NCI-H128 (cell line): ENCODE measurements at regions not wholly inside any gene's neighbourhood (a gene's known extent, or its start where the extent isn't known, plus 50 kb on each side); places are given as distances from the start of the nearest gene placed in this dataset.
A peak's percentile ranks its signal among the peaks of the same experiment; 100 is the strongest.
"Not testable (repeated sequence)": the region's sequence is repeated elsewhere in the genome, so short reads cannot be mapped to it uniquely, and the experiment has no call there.

Experiments
- DNase-seq: peaks from one replicate; lab custom pipeline; 2025; ENCODE audit not compliant: unreplicated experiment; lab: John Stamatoyannopoulos, UW

DNA sequence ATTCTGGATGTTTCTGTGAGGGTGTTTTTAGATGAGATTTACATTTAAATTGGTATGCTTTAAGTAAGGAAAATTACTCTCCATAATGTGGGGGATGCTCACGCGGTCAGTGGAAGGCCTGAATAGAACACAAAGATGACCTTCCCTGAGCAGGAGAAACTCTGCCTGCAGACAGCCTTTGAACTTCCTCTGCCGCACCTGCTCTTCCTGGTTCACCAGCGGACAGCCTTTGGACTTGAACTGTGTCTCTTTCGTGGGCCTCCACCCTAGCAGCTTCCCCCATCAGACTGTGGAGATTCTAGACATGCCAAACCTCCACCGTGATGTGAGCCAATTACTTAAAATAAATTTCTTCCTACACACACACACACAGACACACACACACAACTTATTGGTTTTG lies 210.7 kb downstream of the EFCAB11 start:
- DNase-seq: no peak

DNA sequence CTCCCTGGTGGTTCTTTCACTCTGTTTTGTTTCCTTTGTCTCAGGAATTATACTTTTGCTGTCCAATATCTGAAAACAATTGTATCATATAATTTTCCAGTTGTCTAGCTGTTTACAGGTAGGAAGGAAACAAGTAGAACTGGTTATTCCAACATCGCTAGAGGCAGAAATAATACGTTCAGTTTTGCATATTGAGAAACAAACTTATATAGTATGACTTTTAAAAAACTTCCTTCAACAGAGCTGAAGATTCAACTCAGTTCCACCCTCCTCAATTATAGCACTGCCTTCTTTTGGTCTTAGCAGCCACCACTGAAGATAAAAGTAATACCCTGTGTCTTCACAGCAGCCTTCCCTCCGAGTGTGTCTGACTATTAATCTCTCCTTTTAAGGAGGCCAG lies 214.3 kb downstream of the EFCAB11 start:
- no peak for DNase-seq

DNA sequence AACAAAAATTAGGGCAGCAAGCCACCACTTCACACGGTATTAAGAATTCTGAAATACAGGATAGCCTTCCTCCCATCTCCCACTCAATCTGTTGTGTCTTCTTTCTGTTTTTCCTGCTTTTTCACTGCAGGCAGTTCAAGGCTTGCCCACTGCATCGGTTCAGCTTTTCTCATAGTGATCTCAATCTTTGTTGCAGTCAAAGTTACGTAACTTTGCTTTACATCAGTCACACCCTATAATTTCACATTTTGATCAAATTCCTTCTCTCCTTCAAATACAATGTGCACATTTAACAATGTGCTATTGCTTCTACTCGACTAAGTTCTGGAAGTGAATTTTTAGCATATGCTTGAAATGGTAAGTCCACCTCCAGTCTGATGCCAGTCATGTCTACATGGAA lies 217.6 kb downstream of the EFCAB11 start:
- no peak for DNase-seq

DNA sequence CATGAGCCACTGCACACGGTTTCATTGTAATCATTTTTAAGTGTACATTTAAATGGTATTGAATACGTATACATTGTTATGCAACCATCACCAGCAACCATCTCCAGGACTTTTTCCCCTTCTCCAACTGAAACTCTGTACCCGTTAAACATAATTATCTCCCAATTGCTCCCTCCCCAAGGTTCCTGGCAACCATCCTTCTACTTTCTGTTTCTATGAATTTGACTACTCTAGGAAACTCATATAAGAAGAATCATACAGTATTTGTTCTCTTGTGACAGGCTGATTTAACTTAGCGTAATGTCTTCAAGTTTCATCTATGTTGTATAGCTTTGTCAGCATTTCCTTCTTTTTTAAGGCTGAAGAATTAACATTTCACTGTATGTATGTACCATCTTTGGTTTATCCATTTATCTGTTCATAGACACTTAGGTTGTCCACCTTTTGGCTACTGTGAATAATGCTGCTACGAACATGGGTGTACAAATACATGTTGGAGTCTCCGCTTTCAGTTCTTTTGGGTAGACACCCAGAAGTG lies 223.1 kb downstream of the EFCAB11 start:
- no peak for DNase-seq

DNA sequence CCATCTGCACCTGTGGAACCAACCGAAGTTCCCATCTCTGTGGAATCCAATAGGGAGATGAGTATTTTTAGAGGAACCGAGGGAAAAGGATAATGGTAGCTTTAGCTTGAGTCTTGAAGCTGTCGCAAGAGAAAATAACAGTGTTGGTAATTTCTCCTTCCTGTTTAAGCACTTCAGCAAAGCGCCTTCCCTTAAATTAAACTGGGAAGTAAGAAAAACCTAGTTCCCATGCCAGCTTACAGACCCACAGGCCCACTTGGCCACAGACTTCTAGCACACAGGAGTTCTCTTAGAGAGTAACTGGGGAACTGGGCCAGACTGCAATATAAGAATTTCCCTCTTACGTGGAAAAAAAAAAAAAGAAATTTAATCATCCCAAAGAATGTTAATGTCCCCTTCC lies 223.8 kb downstream of the EFCAB11 start:
- DNase-seq: no peak

DNA sequence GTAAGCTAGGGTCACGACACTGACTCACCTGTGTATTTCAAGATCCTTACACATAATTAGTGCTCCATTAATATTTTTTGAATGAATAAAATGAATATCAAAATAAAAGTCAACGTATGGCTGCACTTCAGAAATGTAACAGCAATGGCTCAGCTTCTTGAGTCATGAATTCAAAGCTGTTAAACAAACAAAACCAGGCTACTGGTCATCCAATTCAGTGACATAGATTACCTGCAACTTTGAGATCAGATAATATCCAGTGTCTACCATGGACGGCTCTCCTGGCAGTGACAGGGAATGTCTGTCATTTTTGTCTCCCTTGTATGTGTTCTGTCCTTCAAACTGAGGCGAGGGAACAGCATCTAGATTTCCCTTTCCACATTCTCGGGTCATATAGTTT lies 225.6 kb downstream of the EFCAB11 start:
- DNase-seq: no peak

DNA sequence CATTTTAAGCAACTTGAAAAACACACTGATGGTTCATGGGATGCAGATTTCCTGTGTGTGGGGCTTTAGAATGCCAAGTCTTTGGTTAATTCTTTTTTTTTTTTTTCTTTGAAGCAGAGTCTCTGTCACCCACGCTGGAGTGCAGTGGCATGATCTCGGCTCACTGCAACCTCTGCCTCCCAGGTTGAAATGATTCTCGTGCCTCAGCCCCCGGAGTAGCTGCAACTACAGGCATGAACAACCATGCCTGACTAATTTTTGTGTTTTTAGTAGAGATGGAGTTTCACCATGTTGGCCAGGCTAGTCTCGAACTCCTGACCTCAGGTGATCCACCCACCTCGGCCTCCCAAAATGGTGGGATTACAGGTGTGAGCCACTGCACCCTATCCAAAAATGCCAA lies 228.3 kb downstream of the EFCAB11 start:
- not testable (repeated sequence) for DNase-seq

DNA sequence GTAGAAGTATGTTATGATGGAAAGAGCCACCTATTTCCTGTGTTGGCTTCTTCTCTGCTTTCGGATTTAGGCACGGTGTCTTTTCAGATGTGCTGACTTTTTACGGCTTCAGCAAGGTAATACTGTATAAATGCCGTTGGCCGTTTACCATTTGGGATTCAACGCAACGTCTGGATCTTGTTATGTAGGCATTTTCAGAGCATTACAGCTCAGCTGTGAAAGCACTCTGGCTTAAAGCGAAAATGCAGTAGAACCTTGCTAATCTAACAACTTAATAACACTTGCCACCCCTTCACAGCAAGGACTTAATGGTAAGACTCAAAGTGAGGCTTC lies 229.9 kb downstream of the EFCAB11 start:
- no peak for DNase-seq

DNA sequence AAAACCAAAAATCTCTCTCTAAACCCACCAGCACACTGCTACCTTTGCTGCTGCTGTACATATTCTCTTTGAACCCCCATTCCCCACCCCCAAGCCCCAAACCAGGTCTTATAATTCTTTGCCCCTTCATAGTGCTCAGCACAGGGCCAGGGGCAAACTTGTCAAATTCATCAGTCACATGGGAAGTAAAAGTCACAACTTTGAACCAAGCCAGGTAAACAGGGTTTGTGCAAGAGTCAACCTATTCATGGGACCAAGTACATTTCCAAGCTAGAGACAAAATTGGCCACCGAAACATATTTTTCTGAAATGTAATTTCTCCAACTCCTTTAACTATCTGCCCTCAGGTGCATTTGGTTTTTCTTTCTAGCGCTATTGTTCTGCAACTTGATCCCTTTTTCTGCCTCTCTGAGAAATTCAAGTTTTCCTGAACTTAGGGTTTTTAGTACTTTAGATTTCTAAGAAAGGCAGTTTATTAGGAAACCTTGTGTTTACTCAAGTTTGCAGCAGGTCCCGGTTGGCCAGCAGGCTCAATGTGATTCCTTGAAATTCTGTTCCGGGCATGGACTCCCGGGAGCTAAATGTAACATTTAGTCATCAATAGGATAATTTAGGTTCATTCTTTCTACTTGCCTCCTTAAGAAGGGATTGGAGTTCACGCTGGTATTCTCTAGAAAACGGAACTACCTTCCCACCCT lies 230.5 kb downstream of the EFCAB11 start:
- DNase-seq: no peak

DNA sequence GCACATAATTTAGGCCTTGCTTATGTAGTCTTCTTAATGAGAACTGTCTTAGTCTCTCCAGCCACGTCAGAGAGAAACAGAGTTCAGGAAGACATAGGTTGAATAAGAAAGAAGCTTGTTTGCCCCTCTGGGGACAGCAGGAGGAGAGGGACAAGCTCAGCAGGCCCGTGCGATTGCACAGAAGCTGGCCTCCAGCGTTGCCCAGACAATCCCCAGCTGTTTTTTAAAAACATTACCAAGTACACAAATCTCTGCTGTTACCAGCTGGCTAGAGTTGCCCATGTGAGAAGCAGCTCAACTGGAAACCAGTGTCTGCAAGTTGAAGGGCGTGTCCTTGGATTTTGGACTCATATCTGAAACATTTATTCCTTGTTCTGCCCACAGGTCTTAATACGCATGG lies 232.6 kb downstream of the EFCAB11 start:
- no peak for DNase-seq

DNA sequence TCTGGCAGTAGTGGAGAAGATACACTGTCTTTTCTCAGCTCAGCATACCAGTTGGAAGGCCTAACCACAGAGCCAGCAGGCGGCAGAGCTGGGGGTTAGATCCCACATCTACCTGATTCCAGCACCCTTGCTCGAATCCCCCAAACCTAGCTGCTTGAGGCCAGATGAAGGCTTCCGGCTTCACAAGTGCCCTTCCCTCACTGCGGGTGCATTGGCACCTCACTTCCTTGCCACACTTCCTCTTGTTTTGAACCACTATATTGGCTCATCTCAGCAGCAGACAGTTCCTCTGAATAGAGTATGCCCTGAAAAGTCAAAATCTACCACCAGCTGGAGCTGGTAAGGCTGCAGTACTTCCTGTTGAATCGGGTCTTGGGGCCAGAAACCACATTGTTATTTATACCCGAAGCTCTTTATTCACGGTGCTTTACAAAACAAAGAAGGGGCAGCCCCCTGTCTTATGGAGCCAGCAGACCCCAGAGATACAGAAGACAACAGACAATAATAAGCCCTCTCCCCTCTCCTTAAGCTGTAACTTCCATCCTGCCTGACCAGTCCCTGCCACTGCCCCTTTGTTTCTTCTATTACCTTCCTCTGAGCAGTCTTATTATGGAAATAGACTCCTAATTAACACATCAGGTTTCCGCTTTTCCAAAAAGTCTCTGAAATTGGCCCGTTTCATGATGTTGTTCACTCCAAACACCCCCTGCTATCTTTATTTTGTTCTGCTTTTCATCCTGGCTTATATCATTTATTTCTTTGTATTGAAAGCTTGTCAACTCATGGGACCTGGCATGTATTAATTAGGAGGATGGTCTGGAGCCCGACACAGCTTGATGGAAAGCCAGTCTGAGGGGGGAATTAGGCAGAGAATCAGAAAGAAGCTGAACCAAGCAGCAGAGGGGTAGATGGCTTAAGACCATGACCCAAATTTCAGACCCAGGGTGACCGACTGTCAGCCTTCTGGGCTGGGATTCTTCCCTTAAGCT lies 233.5 kb downstream of the EFCAB11 start:
- DNase-seq: no peak

DNA sequence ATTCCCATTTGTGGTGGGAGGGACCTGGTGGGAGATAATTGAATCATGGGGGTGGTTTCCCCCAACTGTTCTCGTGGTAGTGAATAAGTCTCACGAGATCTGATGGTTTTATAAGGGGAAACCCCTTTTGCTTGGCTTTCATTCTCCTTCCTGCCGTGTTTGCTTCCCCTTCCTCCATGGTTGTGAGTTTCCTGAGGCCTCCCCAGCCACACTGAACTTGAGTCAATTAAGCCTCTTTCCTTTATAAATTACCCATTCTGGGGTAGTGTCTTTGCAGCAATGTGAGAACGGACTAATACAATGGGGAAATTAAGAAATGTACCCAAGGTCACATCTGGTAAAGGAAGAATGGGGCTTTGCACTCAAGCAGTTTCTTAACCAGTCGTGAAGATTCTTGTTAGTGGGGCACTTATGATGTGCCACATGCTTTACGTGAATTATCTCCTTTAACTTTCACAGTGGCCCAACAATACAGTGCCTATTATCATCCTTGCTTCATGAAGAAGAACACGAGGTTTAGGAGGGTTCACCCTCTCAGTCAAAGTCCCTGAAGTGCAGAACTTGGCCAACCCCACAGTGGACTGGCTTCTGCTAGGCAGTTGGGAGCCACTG lies 234.3 kb downstream of the EFCAB11 start:
- no peak for DNase-seq

DNA sequence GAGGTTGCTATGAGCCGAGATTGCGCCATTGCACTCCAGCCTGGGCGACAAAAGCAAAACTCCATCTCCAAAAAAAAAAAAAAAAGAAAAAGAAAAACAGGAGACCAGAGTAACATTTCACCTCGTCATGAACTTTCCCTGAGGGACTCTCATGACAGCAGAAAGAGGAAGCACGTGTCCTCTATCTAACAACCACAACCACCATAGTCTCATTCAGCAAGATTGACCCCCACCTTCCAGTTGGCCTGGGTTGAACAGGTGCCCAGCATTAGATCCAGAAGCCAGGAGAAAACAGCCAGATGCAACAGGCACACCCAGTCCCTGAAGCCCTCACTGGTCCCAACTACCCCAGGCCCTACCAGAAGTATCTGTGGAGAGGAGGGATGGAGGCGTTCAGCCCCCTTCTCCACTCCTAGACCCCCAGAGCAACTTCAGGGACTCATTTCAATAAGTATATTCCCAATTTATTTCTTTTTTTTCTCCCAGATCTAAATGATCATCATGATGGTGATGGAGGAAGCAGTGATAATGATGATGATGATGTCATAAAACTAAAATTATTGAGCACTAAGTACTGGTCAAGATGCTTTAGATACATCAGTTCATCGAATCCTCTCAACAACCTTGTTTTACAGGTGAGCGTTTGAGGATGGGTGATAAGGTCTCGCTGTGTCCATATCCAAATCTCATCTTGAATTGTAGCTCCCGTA lies 235.0 kb downstream of the EFCAB11 start:
- no peak for DNase-seq

DNA sequence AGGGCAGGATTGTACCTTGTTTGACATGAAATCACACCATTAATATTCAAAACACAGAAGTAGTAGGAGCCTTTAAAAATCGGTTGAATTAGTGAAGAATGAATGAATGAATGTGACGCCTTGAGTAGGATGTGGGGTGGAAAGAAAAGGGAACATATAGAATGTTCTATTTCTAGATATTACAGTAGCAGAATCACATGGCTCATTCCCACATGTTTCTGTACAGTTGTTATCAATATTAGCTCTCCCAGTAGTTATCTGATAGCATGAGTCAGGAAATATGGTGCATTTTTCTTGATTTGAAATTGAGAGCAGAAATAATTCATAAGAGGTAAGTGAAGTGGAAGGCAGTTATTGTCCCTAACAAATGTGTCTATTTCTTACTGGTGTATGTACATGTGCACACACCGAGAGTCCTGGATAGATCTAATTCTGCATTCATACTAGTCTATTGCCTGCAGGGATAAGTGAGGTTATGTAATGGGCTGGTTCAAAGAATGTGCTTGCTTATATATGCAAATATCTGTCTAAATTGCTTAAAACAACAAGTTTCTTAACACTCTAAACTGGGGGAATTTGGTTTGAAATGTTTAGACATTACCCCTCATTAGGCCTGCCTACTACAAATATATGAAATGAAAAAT lies 245.4 kb downstream of the EFCAB11 start:
- DNase-seq: no peak

DNA sequence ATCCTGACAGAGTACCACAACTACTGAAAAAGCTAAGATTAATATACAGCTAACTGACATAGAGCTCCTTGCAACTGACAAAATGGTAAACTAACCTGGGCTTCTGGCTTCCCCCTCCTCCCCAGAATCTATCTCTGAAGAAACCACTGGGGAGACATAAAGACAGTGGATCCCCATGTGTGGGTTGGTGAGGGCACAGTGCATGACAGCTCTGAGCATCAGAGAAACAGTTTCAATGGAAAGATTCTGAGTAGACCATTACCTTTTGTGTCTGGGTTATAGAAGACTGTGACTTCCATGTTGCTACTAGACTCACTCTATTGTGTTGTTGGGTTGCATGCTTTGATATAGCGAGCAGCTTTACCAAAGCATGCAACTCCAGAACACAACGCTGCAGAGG lies 247.4 kb downstream of the EFCAB11 start:
- DNase-seq: no peak

DNA sequence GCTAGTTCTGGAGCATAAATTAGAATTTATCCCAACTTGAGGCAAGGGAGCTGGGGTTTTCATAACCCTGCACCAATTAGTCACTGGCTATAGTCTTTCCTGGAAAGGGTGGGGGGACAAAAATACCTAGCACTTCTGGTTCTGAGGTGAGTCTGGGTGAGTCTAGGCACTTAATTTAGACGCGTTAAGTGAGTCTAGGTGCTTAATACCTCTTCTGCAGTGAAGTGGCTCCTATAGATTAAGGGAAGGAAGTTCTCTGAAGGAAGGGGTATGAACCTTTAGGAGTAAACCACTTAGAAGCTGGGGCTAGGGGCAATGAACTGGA lies 251.7 kb downstream of the EFCAB11 start:
- no peak for DNase-seq

DNA sequence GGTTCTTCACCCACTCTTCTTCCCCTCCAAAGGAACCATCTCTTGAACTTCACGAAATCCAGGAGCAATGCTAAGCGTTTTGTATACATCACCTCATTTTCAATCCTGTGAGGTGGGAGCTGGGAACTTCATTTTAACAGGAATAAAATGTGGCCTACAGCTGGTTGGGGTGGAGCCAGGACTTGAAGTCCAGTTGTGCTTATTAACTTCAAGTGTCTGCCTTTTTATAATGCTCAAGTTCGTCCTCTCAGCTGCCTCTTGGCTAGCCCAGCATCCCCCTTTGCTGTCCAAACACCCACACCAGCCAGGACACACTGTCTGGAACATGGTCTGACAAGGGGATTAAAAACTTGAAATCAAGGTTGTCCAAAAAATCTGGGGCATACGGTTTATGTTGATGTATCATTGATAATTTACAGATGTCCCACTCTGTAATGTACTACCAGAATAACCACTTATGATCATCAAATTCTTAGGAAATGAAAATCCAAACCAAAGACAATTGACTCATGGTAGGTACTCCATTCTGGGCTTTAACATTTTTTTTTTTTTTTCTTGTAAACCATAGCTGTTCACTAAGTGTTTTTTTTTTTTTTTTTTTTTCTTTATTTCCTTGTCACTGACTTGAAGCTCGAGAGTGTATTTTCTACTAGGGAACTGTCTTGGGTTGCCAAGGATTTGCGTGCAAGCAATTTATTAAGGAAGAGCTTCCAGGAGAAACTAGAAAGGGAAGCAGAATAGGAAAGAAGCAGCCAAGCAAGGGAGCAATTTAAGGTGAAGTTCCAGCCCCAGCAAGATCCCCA lies 252.3 kb downstream of the EFCAB11 start:
- no peak for DNase-seq

DNA sequence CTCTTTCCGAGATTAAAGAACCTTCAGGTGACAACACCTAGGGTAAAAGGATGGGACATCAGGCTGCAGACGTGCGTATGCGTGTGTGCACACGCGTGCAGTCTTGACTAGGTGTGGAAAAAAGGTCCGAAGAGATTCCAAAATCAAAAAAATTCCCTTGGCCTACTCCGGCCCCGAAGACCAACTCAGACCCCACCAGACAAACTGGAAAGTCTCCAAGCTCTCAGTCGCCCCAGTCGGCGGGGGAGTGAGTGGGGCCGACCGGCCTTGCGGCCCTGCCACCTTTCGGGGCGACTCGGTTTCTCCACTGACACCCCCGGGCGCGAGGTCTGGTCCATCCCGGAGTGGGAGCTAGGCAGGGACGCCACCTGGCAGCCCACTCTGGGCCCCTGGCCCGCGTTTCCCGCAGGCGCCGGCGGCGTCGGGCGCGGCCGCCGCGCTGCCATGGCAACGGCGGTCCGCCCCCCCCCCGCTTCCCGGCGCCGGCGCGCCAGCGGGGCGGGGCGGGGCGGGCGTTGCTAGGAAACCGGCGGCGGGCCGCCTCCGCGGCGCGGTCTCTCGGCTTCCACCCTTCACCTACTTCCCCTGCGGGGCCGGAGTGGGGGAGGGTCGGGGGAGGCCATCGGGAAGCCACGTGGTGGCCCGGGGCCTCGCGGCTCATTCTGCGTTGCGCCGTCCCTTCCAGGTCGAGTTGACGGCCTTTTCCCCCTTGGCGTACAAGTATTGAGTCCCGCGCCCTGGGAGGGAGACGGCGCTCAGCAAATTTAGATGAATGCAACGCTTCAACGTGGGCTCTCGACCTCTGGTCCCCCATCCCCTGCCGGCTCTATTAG lies 253.1 kb downstream of the EFCAB11 start:
- DNase-seq: peak; percentile 53

DNA sequence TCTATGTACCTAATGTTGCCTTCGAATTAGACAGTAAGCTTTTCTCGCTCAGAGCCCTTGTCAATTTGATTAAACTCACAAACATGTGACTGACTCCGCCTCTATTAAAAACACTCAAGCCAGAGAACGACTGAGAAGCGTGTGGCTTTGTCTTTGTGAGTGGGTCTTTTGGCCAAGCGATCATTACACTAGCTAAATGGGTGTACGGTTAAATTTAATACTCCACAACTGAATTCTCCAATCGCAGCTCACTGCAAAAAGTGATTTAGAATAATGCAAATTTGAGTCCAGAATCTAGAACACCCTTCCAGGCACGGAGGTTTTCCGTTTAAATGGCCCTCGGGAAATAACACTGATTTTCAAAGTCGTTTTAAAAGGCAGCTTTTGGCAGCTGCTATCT lies 253.7 kb downstream of the EFCAB11 start:
- peak; percentile 8 for DNase-seq
